ENCODE measurements at regions not wholly inside any gene's neighbourhood (a gene's known extent, or its start where the extent isn't known, plus 50 kb on each side); places are given as distances from the start of the nearest gene placed in this dataset.

GRCh38 chr11:134480136-134480712 lies 68.2 kb upstream of the B3GAT1 start:
- DNase-seq: no peak
- peaks cover 0 to 94% (median 32%) of the 10 kb centered on the region in 7 donors for H3K27me3 ChIP-seq
- no peak for ATAC-seq
- no peak for TF ChIP-seq CTCF (IDR thresholded peaks at IDR 0.05)
- H3K4me1 ChIP-seq: no peaks in the 10 kb centered on the region
- intact Hi-C loops (cut with DNase I): no loop called here
- H3K4me3 ChIP-seq: no peak overlapping the region
- no peaks in the 10 kb centered on the region for H3K9me3 ChIP-seq
- no peaks in the 10 kb centered on the region for H3K36me3 ChIP-seq
- H3K27ac ChIP-seq: no peak overlapping the region
- 75 to 85% methylated on average over 5 of the region's 5 CpGs for WGBS, 2 donors

GRCh38 chr11:134479206-134480135 lies 67.4 kb upstream of the B3GAT1 start:
- Histone ChIP-seq H3K27ac (no peak overlapping the region), H3K4me1 (no peaks in the 10 kb centered on the region), H3K9me3 (no peaks in the 10 kb centered on the region), H3K36me3 (no peaks in the 10 kb centered on the region), H3K27me3 (peaks cover 0 to 95% (median 36%) of the 10 kb centered on the region in 7 donors), H3K4me3 (no peak overlapping the region)
- 74 to 75% methylated on average over 21 of the region's 21 CpGs for WGBS, 2 donors
- no peak for ATAC-seq
- no peak for TF ChIP-seq CTCF (IDR thresholded peaks at IDR 0.05)
- no peak for DNase-seq
- intact Hi-C loops (cut with DNase I): loop anchor here in 1 of 10 donors (2.0 kb wide), 1 partner anchor 371 kb away; no protein-coding TSS in a partner anchor

GRCh38 chr11:134478611-134479010 lies 66.6 kb upstream of the B3GAT1 start:
- no peaks in the 10 kb centered on the region for H3K9me3 ChIP-seq
- no peak overlapping the region for H3K4me3 ChIP-seq
- DNase-seq: no peak
- no peak overlapping the region for H3K27ac ChIP-seq
- no peaks in the 10 kb centered on the region for H3K36me3 ChIP-seq
- WGBS, 2 donors: 23 to 38% methylated on average over 2 of the region's 2 CpGs
- intact Hi-C loops (cut with DNase I): loop anchor here in 1 of 10 donors (2.0 kb wide), 1 partner anchor 372 kb away; no protein-coding TSS in a partner anchor
- ATAC-seq: no peak
- H3K27me3 ChIP-seq: peaks cover 0 to 96% (median 44%) of the 10 kb centered on the region in 7 donors
- H3K4me1 ChIP-seq: no peaks in the 10 kb centered on the region
- no peak for TF ChIP-seq CTCF (IDR thresholded peaks at IDR 0.05)

- no peak for TF ChIP-seq CTCF (IDR thresholded peaks at IDR 0.05)
- Histone ChIP-seq H3K9me3 (no peaks in the 10 kb centered on the region), H3K36me3 (no peaks in the 10 kb centered on the region), H3K27me3 (peaks cover 0 to 96% (median 47%) of the 10 kb centered on the region in 7 donors), H3K4me1 (no peaks in the 10 kb centered on the region), H3K4me3 (no peak overlapping the region), H3K27ac (no peak overlapping the region)
- intact Hi-C loops (cut with DNase I): loop anchor here in 1 of 10 donors (2.0 kb wide), 1 partner anchor 373 kb away; no protein-coding TSS in a partner anchor
- 76 to 83% methylated on average over 7 of the region's 7 CpGs for WGBS, 2 donors
- no peak for DNase-seq
- no peak for ATAC-seq
These were observed 66.1 kb upstream of the B3GAT1 start for GRCh38 chr11:134478176-134478575.

Measured in heart right ventricle (tissue), 16 donors.